Hepatocyte (in vitro differentiated cells): ENCODE measurements at regions not wholly inside any gene's neighbourhood (a gene's known extent, or its start where the extent isn't known, plus 50 kb on each side); places are given as distances from the start of the nearest gene placed in this dataset.

ENCODE experiments used
- DNase-seq: peaks from one replicate; pipeline ENCODE4 v3.0.0-alpha.2; 2016; ENCODE audit warnings: low spot score
- H2AFZ ChIP-seq: fragments of 200-600 bp; sonication (generic); 2 replicates; pipeline ENCODE4 v1.6.0; 2016; ENCODE audit warnings: antibody characterized with exemption, mild to moderate bottlenecking
- H3K27ac ChIP-seq: fragments of 200-600 bp; sonication (generic); 2 replicates; pipeline ENCODE4 v1.5.1; 2016; ENCODE audit warnings: mild to moderate bottlenecking
- H3K27me3 ChIP-seq: fragments of 200-600 bp; sonication (generic); 2 replicates; pipeline ENCODE4 v1.6.1; 2016
- H3K36me3 ChIP-seq: fragments of 200-600 bp; sonication (generic); replicated peaks from 2 replicates; pipeline ENCODE4 v1.5.1; 2016; ENCODE audit warnings: low read depth; ENCODE audit not compliant: insufficient read depth
- H3K4me1 ChIP-seq: fragments of 200-600 bp; sonication (generic); 2 replicates; pipeline ENCODE4 v1.5.1; 2016; ENCODE audit warnings: mild to moderate bottlenecking, moderate library complexity; ENCODE audit not compliant: insufficient read depth
- H3K4me2 ChIP-seq: fragments of 200-600 bp; sonication (generic); 2 replicates; pipeline ENCODE4 v1.6.0; 2016
- H3K4me3 ChIP-seq: fragments of 200-600 bp; sonication (generic); 2 replicates; pipeline ENCODE4 v1.5.1; 2016; ENCODE audit warnings: mild to moderate bottlenecking
- H3K79me2 ChIP-seq: fragments of 200-600 bp; sonication (generic); 2 replicates; pipeline ENCODE4 v1.6.0; 2017; ENCODE audit warnings: mild to moderate bottlenecking
- H3K9me2 ChIP-seq: fragments of 200-600 bp; sonication (generic); replicated peaks from 2 replicates; pipeline ENCODE4 v1.6.0; 2017; ENCODE audit warnings: mild to moderate bottlenecking; ENCODE audit not compliant: insufficient read depth
- H3K9me3 ChIP-seq: fragments of 200-600 bp; sonication (generic); 2 replicates; pipeline ENCODE4 v1.5.1; 2016; ENCODE audit warnings: low read depth, mild to moderate bottlenecking
- H4K20me1 ChIP-seq: fragments of 200-600 bp; sonication (generic); 2 replicates; pipeline ENCODE4 v1.6.0; 2016; ENCODE audit warnings: mild to moderate bottlenecking; ENCODE audit not compliant: insufficient read depth, poor library complexity, severe bottlenecking
- CTCF ChIP-seq: fragments of 200-600 bp; sonication (generic); IDR thresholded peaks from 2 replicates; pipeline ENCODE4 v1.5.1; 2016; ENCODE audit warnings: antibody characterized with exemption, mild to moderate bottlenecking; ENCODE audit not compliant: poor library complexity
- EZH2 ChIP-seq: fragments of 200-600 bp; sonication (generic); IDR thresholded peaks from 2 replicates; pipeline ENCODE4 v1.6.1; 2016; ENCODE audit warnings: antibody characterized with exemption, mild to moderate bottlenecking, borderline replicate concordance
- EZH2phosphoT487 ChIP-seq: fragments of 200-600 bp; sonication (generic); IDR thresholded peaks from one replicate; pipeline ENCODE4 v1.6.1; 2018; ENCODE audit warnings: antibody characterized with exemption, mild to moderate bottlenecking, low read depth, moderate library complexity; ENCODE audit not compliant: unreplicated experiment, severe bottlenecking
- WGBS: methylation state at CpG from one replicate; pipeline ENCODE4 v1.1.6; 2016; ENCODE audit warnings: low lambda C conversion rate; ENCODE audit errors: missing lambda C conversion rate; 5-methylcytosine and 5-hydroxymethylcytosine counted together

GRCh38 chr21:20739421-20739820, 258.8 kb upstream of the NCAM2 start:
- Histone ChIP-seq H3K4me1 (no peaks in the 10 kb centered on the region), H3K27me3 (no peaks in the 10 kb centered on the region), H4K20me1 (no peaks in the 10 kb centered on the region), H3K9me2 (no peaks in the 10 kb centered on the region), H3K4me2 (no peak overlapping the region), H3K9me3 (no peaks in the 10 kb centered on the region), H3K27ac (no peak overlapping the region), H2AFZ (no peak overlapping the region), H3K36me3 (no peaks in the 10 kb centered on the region), H3K4me3 (no peak overlapping the region), H3K79me2 (no peaks in the 10 kb centered on the region)
- no peak for DNase-seq
- TF ChIP-seq EZH2phosphoT487 (no peak), EZH2 (no peak), CTCF (no peak)
- 76% methylated on average over 5 of the region's 5 CpGs for WGBS

GRCh38 chr21:20741445-20741844, 256.8 kb upstream of the NCAM2 start:
- H3K27me3 ChIP-seq, result no peaks in the 10 kb centered on the region
- no peak for DNase-seq
- no peaks in the 10 kb centered on the region for H3K36me3 ChIP-seq
- no peaks in the 10 kb centered on the region for H4K20me1 ChIP-seq
- no peak overlapping the region for H3K27ac ChIP-seq
- 93% methylated on average over 6 of the region's 6 CpGs for WGBS
- no peak overlapping the region for H3K4me3 ChIP-seq
- TF ChIP-seq EZH2phosphoT487, result no peak
- TF ChIP-seq CTCF, result no peak
- TF ChIP-seq EZH2, result no peak
- no peaks in the 10 kb centered on the region for H3K4me1 ChIP-seq
- no peak overlapping the region for H3K4me2 ChIP-seq
- no peaks in the 10 kb centered on the region for H3K79me2 ChIP-seq
- H3K9me3 ChIP-seq, result no peaks in the 10 kb centered on the region
- H2AFZ ChIP-seq, result no peak overlapping the region
- H3K9me2 ChIP-seq, result no peaks in the 10 kb centered on the region

- DNase-seq, result no peak
- WGBS, result 81% methylated on average over 2 of the region's 2 CpGs
- H3K4me1 ChIP-seq, result no peaks in the 10 kb centered on the region
- TF ChIP-seq CTCF (no peak), EZH2phosphoT487 (no peak), EZH2 (no peak)
- H2AFZ ChIP-seq, result no peak overlapping the region
- H3K9me3 ChIP-seq, result no peaks in the 10 kb centered on the region
- H3K4me3 ChIP-seq, result no peak overlapping the region
- H3K27ac ChIP-seq, result no peak overlapping the region
- no peak overlapping the region for H3K4me2 ChIP-seq
- no peaks in the 10 kb centered on the region for H4K20me1 ChIP-seq
- no peaks in the 10 kb centered on the region for H3K79me2 ChIP-seq
- H3K27me3 ChIP-seq, result no peaks in the 10 kb centered on the region
- no peaks in the 10 kb centered on the region for H3K9me2 ChIP-seq
- no peaks in the 10 kb centered on the region for H3K36me3 ChIP-seq
These were observed 238.0 kb upstream of the NCAM2 start for GRCh38 chr21:20760221-20760620.

DNA sequence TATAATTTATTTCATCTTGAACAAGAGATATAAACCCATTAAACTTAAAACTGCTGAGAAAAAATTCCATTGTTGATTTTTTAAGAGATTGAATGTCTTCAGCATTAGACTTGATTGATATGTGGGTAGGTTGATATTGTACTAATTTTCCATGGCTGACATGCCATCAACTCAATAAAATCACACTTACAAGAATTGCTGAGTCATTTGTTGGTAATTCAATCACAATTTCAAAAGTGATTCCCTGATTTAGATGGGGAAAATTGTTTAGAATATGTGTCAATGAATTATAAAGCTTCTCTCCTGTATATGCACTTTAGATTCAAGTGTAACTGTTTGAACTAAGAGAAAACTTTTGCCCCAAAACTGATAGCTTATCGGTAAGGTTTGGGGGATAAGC, 223.5 kb upstream of the NCAM2 start:
- Histone ChIP-seq H3K36me3 (no peaks in the 10 kb centered on the region), H3K9me2 (no peaks in the 10 kb centered on the region), H4K20me1 (no peaks in the 10 kb centered on the region), H3K4me2 (no peak overlapping the region), H3K27me3 (no peaks in the 10 kb centered on the region), H2AFZ (no peak overlapping the region), H3K79me2 (no peaks in the 10 kb centered on the region), H3K9me3 (no peaks in the 10 kb centered on the region), H3K4me3 (no peak overlapping the region), H3K4me1 (no peaks in the 10 kb centered on the region), H3K27ac (no peak overlapping the region)
- DNase-seq, result no peak
- TF ChIP-seq EZH2phosphoT487, result no peak
- TF ChIP-seq CTCF, result no peak
- TF ChIP-seq EZH2, result no peak
- 94% methylated on average over 1 of the region's 1 CpG for WGBS
